DND-41 (cell line): ENCODE measurements at regions not wholly inside any gene's neighbourhood (a gene's known extent, or its start where the extent isn't known, plus 50 kb on each side); places are given as distances from the start of the nearest gene placed in this dataset.

Source experiments
- EZH2 ChIP-seq: IDR thresholded peaks from 3 replicates; pipeline ENCODE4 v1.6.1; 2012; ENCODE audit warnings: borderline replicate concordance, low read depth, mild to moderate bottlenecking, moderate library complexity, low read length, inconsistent platforms; ENCODE audit not compliant: severe bottlenecking
- TF ChIP-seq, protein P1 (sequence below): IDR thresholded peaks from 2 replicates; pipeline ENCODE4 v1.5.1; 2012; ENCODE audit warnings: borderline replicate concordance, low read length, moderate library complexity, mild to moderate bottlenecking; ENCODE audit not compliant: poor library complexity, severe bottlenecking; ENCODE audit errors: extremely low read depth

DNA sequence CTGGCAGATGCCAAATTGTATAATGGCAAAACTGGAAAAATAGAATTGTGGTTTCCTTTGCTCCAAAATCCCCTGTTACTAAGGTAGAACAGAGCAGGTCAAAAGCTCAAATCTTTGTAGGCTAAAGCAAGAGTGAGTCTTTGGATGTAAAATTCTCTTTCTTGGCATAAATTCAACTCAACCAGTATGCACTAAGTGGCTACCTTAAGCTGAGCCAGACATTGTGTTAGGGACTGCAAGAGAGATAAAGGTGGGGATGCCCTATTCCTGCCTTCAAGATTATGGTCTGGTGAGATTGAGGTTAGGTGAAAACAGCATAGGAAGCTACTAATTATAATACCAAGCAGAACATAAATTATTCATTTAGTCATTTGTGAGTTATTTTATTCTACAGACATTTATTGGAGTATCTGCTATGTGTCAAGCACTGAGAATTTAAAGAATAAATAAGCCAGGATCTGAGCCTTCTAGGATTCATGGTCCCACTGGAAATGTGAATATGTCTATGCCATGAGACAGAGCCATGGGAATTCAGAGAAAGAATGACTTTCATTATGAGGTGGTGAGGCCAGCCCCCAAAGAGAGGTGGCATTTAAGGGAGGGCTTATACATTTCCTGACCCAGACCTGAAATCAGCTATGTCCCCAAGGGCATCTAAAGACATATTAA, 198.0 kb upstream of the NCKAP5 start:
- TF ChIP-seq, protein P1, sequence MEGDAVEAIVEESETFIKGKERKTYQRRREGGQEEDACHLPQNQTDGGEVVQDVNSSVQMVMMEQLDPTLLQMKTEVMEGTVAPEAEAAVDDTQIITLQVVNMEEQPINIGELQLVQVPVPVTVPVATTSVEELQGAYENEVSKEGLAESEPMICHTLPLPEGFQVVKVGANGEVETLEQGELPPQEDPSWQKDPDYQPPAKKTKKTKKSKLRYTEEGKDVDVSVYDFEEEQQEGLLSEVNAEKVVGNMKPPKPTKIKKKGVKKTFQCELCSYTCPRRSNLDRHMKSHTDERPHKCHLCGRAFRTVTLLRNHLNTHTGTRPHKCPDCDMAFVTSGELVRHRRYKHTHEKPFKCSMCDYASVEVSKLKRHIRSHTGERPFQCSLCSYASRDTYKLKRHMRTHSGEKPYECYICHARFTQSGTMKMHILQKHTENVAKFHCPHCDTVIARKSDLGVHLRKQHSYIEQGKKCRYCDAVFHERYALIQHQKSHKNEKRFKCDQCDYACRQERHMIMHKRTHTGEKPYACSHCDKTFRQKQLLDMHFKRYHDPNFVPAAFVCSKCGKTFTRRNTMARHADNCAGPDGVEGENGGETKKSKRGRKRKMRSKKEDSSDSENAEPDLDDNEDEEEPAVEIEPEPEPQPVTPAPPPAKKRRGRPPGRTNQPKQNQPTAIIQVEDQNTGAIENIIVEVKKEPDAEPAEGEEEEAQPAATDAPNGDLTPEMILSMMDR = no peak
- TF ChIP-seq EZH2 = no peak
